H9 (cell line): ENCODE measurements at regions not wholly inside any gene's neighbourhood (a gene's known extent, or its start where the extent isn't known, plus 50 kb on each side); places are given as distances from the start of the nearest gene placed in this dataset.

Experiments used
- DNase-seq: peaks from one replicate; pipeline ENCODE4 v3.0.0-alpha.2; 2017
- H2AFZ ChIP-seq: one replicate; pipeline ENCODE4 v1.6.1; 2013; ENCODE audit warnings: mild to moderate bottlenecking, low read length, control low read depth, moderate library complexity
- H2AK5ac ChIP-seq: 2 replicates; pipeline ENCODE4 v1.6.1; 2013; ENCODE audit warnings: low read length, control low read depth, mixed read lengths; ENCODE audit not compliant: insufficient read length
- H2BK120ac ChIP-seq: one replicate; pipeline ENCODE4 v1.6.1; 2013; ENCODE audit warnings: low read depth, mild to moderate bottlenecking, low read length, control low read depth, inconsistent platforms; ENCODE audit not compliant: poor library complexity, severe bottlenecking
- H2BK12ac ChIP-seq: 2 replicates; pipeline ENCODE4 v1.6.1; 2013; ENCODE audit warnings: low read length, control low read depth, mixed read lengths, low read depth; ENCODE audit not compliant: insufficient read length
- H2BK15ac ChIP-seq: 2 replicates; pipeline ENCODE4 v1.6.1; 2013; ENCODE audit warnings: low read depth, low read length, control low read depth
- H2BK20ac ChIP-seq: one replicate; pipeline ENCODE4 v1.6.1; 2013; ENCODE audit warnings: low read depth, mild to moderate bottlenecking, low read length, control low read depth, inconsistent platforms; ENCODE audit not compliant: poor library complexity, severe bottlenecking
- H2BK5ac ChIP-seq: 2 replicates; pipeline ENCODE4 v1.6.1; 2013; ENCODE audit warnings: low read length, control low read depth, mixed read lengths; ENCODE audit not compliant: insufficient read length
- H3K14ac ChIP-seq: 2 replicates; pipeline ENCODE4 v1.6.1; 2013; ENCODE audit warnings: low read length, control low read depth; ENCODE audit not compliant: insufficient read depth
- H3K18ac ChIP-seq: 2 replicates; pipeline ENCODE4 v1.6.1; 2013; ENCODE audit warnings: low read depth, mild to moderate bottlenecking, mixed read lengths, low read length, control low read depth; ENCODE audit not compliant: insufficient read length
- H3K23ac ChIP-seq: 2 replicates; pipeline ENCODE4 v1.6.1; 2013; ENCODE audit warnings: low read length, control low read depth, mixed read lengths, low read depth; ENCODE audit not compliant: insufficient read length
- H3K23me2 ChIP-seq: 2 replicates; pipeline ENCODE4 v1.6.1; 2013; ENCODE audit warnings: low read depth, mild to moderate bottlenecking, mixed read lengths, low read length, control low read depth; ENCODE audit not compliant: insufficient read length, poor library complexity, severe bottlenecking
- H3K27ac ChIP-seq: 2 replicates; pipeline ENCODE4 v1.5.1; 2013; ENCODE audit warnings: low read length, control low read depth, mixed read lengths, low read depth; ENCODE audit not compliant: insufficient read length
- H3K27me3 ChIP-seq: 2 replicates; pipeline ENCODE4 v1.6.1; 2013; ENCODE audit warnings: low read length, control low read depth, inconsistent platforms; ENCODE audit not compliant: insufficient read depth
- H3K4ac ChIP-seq: 2 replicates; pipeline ENCODE4 v1.6.1; 2013; ENCODE audit warnings: low read depth, mild to moderate bottlenecking, control low read depth, inconsistent platforms, low read length, moderate library complexity
- H3K4me1 ChIP-seq: 2 replicates; pipeline ENCODE4 v1.6.1; 2013; ENCODE audit warnings: low read length, control low read depth, inconsistent platforms; ENCODE audit not compliant: insufficient read depth
- H3K4me2 ChIP-seq: 2 replicates; pipeline ENCODE4 v1.6.1; 2013; ENCODE audit warnings: low read length, control low read depth, mixed read lengths; ENCODE audit not compliant: insufficient read length, insufficient read depth
- H3K56ac ChIP-seq: 2 replicates; pipeline ENCODE4 v1.6.1; 2013; ENCODE audit warnings: low read depth, mild to moderate bottlenecking, mixed read lengths, low read length, control low read depth; ENCODE audit not compliant: insufficient read length
- H3K79me1 ChIP-seq: 2 replicates; pipeline ENCODE4 v1.6.1; 2013; ENCODE audit warnings: low read depth, mild to moderate bottlenecking, moderate library complexity, low read length, control low read depth, inconsistent platforms; ENCODE audit not compliant: insufficient read depth, poor library complexity, severe bottlenecking
- H3K79me2 ChIP-seq: 2 replicates; pipeline ENCODE4 v1.6.1; 2013; ENCODE audit warnings: low read length, control low read depth, inconsistent platforms; ENCODE audit not compliant: insufficient read depth
- H3K9ac ChIP-seq: 2 replicates; pipeline ENCODE4 v1.6.1; 2013; ENCODE audit warnings: low read length, control low read depth, mixed read lengths; ENCODE audit not compliant: insufficient read length; ENCODE audit errors: extremely low read depth
- H3K9me3 ChIP-seq: one replicate; pipeline ENCODE4 v1.6.1; 2013; ENCODE audit warnings: low read depth, low read length, inconsistent platforms; ENCODE audit not compliant: control insufficient read depth
- H3T11ph ChIP-seq: one replicate; pipeline ENCODE4 v1.6.1; 2013; ENCODE audit warnings: mild to moderate bottlenecking, low read length, control low read depth, inconsistent platforms
- H4K20me1 ChIP-seq: one replicate; pipeline ENCODE4 v1.6.1; 2013; ENCODE audit not compliant: control insufficient read depth, insufficient read length, insufficient read depth
- H4K5ac ChIP-seq: 2 replicates; pipeline ENCODE4 v1.6.1; 2013; ENCODE audit warnings: low read depth, mild to moderate bottlenecking, mixed read lengths, low read length, control low read depth; ENCODE audit not compliant: insufficient read length
- H4K8ac ChIP-seq: replicated peaks from 2 replicates; pipeline ENCODE4 v1.6.1; 2013; ENCODE audit warnings: low read length, control low read depth, mixed read lengths, low read depth; ENCODE audit not compliant: insufficient read length
- H4K91ac ChIP-seq: 2 replicates; pipeline ENCODE4 v1.6.1; 2013; ENCODE audit warnings: low read depth, mild to moderate bottlenecking, moderate library complexity, mixed read lengths, low read length, control low read depth; ENCODE audit not compliant: insufficient read length
- H3K27ac Mint-ChIP-seq, 3 experiments: 2 replicates in 2 of 3; 3 replicates in 1 of 3; pipeline ENCODE4 v1.8.0; 2020 to 2021; ENCODE audit warnings: mixed read lengths in 3 of 3, mild to moderate bottlenecking in 1 of 3, moderate library complexity in 1 of 3
- H3K27me3 Mint-ChIP-seq: 2 replicates; pipeline ENCODE4 v1.8.0; 2021; ENCODE audit warnings: low read depth, mild to moderate bottlenecking, moderate library complexity, mixed read lengths
- H3K36me3 Mint-ChIP-seq, 3 experiments: 2 replicates in 2 of 3; 3 replicates in 1 of 3; pipeline ENCODE4 v1.8.0; 2020 to 2021; ENCODE audit warnings: low read depth in 3 of 3, mixed read lengths in 3 of 3; ENCODE audit not compliant: insufficient read depth in 1 of 3
- H3K4me1 Mint-ChIP-seq, 2 experiments: 2 replicates each; pipeline ENCODE4 v1.8.0; 2020; ENCODE audit warnings: mixed read lengths in 2 of 2
- H3K4me3 Mint-ChIP-seq, 2 experiments: 2 replicates in 1 of 2; 3 replicates in 1 of 2; pipeline ENCODE4 v1.8.0; 2020 to 2021; ENCODE audit warnings: mild to moderate bottlenecking in 2 of 2, mixed read lengths in 2 of 2, moderate library complexity in 1 of 2
- H3K9me3 Mint-ChIP-seq, 2 experiments: 2 replicates in 1 of 2; 3 replicates in 1 of 2; pipeline ENCODE4 v1.8.0; 2020; ENCODE audit warnings: mild to moderate bottlenecking in 2 of 2, mixed read lengths in 2 of 2, moderate library complexity in 1 of 2
- CTCF ChIP-seq: fragments of 200-600 bp; sonication (generic); conservative IDR thresholded peaks from 3 replicates; pipeline ENCODE4 v1.8.0; 2021; ENCODE audit warnings: antibody characterized with exemption, mild to moderate bottlenecking
- WGBS: extraction: QIAGEN DNeasy Blood & Tissue Kit; methylation state at CpG from one replicate; pipeline ENCODE4 v1.1.7; 2013; ENCODE audit warnings: missing lambda C conversion rate, low lambda C conversion rate, mixed read lengths; ENCODE audit not compliant: insufficient read length; ENCODE audit errors: extremely low coverage; 5-methylcytosine and 5-hydroxymethylcytosine counted together

GRCh38 chr14:51578853-51579252 is 72.9 kb upstream of the FRMD6 start:
- Histone ChIP-seq H2AK5ac (no peak overlapping the region), H3K4me1 (peaks cover 2% of the 10 kb centered on the region; the same call in 1 of the 2 replicates), H3K56ac (no peak overlapping the region), H3K4ac (no peak overlapping the region), H3K9me3 (no peaks in the 10 kb centered on the region), H3K27me3 (no peaks in the 10 kb centered on the region), H3K23ac (no peak overlapping the region), H3T11ph (no peak overlapping the region), H3K23me2 (no peaks in the 10 kb centered on the region), H4K91ac (no peak overlapping the region), H4K20me1 (no peaks in the 10 kb centered on the region), H2BK20ac (no peak overlapping the region), H3K4me2 (no peak overlapping the region), H2BK5ac (no peak overlapping the region), H3K27ac (no peak overlapping the region), H2AFZ (no peak overlapping the region), H3K14ac (no peak overlapping the region), H3K79me2 (no peaks in the 10 kb centered on the region), H3K18ac (no peak overlapping the region), H3K79me1 (no peaks in the 10 kb centered on the region), H4K8ac (no peak overlapping the region), H4K5ac (no peak overlapping the region), H3K9ac (no peak overlapping the region), H2BK120ac (no peak overlapping the region), H2BK12ac (no peak overlapping the region), H2BK15ac (no peak overlapping the region)
- no peaks in the 10 kb centered on the region for H3K27me3 Mint-ChIP-seq
- H3K9me3 Mint-ChIP-seq = no peaks in the 10 kb centered on the region
- TF ChIP-seq CTCF = no peak
- no peaks in the 10 kb centered on the region for H3K36me3 Mint-ChIP-seq
- WGBS = no CpG with 5 or more reads among the region's 2 CpGs
- no peak overlapping the region for H3K27ac Mint-ChIP-seq
- no peak overlapping the region for H3K4me3 Mint-ChIP-seq
- H3K4me1 Mint-ChIP-seq = peaks cover 9 to 16% of the 10 kb centered on the region in 2 experiments
- no peak for DNase-seq
